ENCODE measurements at regions not wholly inside any gene's neighbourhood (a gene's known extent, or its start where the extent isn't known, plus 50 kb on each side); places are given as distances from the start of the nearest gene placed in this dataset.

GRCh38 chr10:106481598-106482275, 682.8 kb downstream of the SORCS1 start:
- 45 to 50% methylated on average over 4 of the region's 4 CpGs for WGBS, 2 donors
- TF ChIP-seq POLR2A (IDR thresholded peaks at IDR 0.05): no peak
- TF ChIP-seq CTCF (IDR thresholded peaks at IDR 0.05): no peak
- intact Hi-C loops (cut with DNase I; ENCODE audit: low total_unique reads): no loop called here

GRCh38 chr10:106479636-106480035, 684.9 kb downstream of the SORCS1 start:
- TF ChIP-seq CTCF (IDR thresholded peaks at IDR 0.05): no peak
- no peak for TF ChIP-seq POLR2A (IDR thresholded peaks at IDR 0.05)
- WGBS, 2 donors: 86 to 88% methylated on average over 4 of the region's 4 CpGs
- no peak for DNase-seq (ENCODE audit: low spot score in 2 of 2)
- no peak overlapping the region for H3K4me3 ChIP-seq (ENCODE audit: low read depth, poor library complexity, severe bottlenecking)
- intact Hi-C loops (cut with DNase I; ENCODE audit: low total_unique reads): no loop called here

More at GRCh38 chr10:106481598-106482275, 682.8 kb downstream of the SORCS1 start:
- no peak for DNase-seq (ENCODE audit: low spot score in 2 of 2)
- H3K4me3 ChIP-seq (ENCODE audit: low read depth, poor library complexity, severe bottlenecking): no peak overlapping the region

GRCh38 chr10:106474876-106475275, 689.6 kb downstream of the SORCS1 start:
- no peak overlapping the region for H3K4me3 ChIP-seq (ENCODE audit: low read depth, poor library complexity, severe bottlenecking)
- TF ChIP-seq CTCF (IDR thresholded peaks at IDR 0.05) (no peak), POLR2A (IDR thresholded peaks at IDR 0.05) (no peak)
- intact Hi-C loops (cut with DNase I; ENCODE audit: low total_unique reads): no loop called here
- DNase-seq (ENCODE audit: low spot score in 2 of 2): no peak

- TF ChIP-seq POLR2A (IDR thresholded peaks at IDR 0.05) (no peak), CTCF (IDR thresholded peaks at IDR 0.05) (no peak)
- intact Hi-C loops (cut with DNase I; ENCODE audit: low total_unique reads): no loop called here
- H3K4me3 ChIP-seq (ENCODE audit: low read depth, poor library complexity, severe bottlenecking): no peak overlapping the region
- 87 to 91% methylated on average over 3 of the region's 3 CpGs for WGBS, 2 donors
- DNase-seq (ENCODE audit: low spot score in 2 of 2): no peak
Observed at GRCh38 chr10:106473129-106473685, 691.3 kb downstream of the SORCS1 start.

- no peak for DNase-seq (ENCODE audit: low spot score in 2 of 2)
- H3K4me3 ChIP-seq (ENCODE audit: low read depth, poor library complexity, severe bottlenecking): no peak overlapping the region
- intact Hi-C loops (cut with DNase I; ENCODE audit: low total_unique reads): no loop called here
- 93 to 97% methylated on average over 6 of the region's 6 CpGs for WGBS, 2 donors
- TF ChIP-seq POLR2A (IDR thresholded peaks at IDR 0.05) (no peak), CTCF (IDR thresholded peaks at IDR 0.05) (no peak)
Observed at GRCh38 chr10:106467506-106467905, 697.0 kb downstream of the SORCS1 start.

GRCh38 chr10:106457522-106457921, 707.0 kb downstream of the SORCS1 start:
- H3K4me3 ChIP-seq (ENCODE audit: low read depth, poor library complexity, severe bottlenecking): no peak overlapping the region
- no peak for DNase-seq (ENCODE audit: low spot score in 2 of 2)
- WGBS, 2 donors: 82 to 84% methylated on average over 3 of the region's 3 CpGs
- intact Hi-C loops (cut with DNase I; ENCODE audit: low total_unique reads): no loop called here
- no peak for TF ChIP-seq POLR2A (IDR thresholded peaks at IDR 0.05)

Measured in lower leg skin (tissue), 4 donors.